Progenitor cell of endocrine pancreas (in vitro differentiated cells): ENCODE measurements at regions not wholly inside any gene's neighbourhood (a gene's known extent, or its start where the extent isn't known, plus 50 kb on each side); places are given as distances from the start of the nearest gene placed in this dataset.

Experiments
- DNase-seq: peaks from one replicate; pipeline ENCODE4 v3.0.0; 2021; ENCODE audit warnings: low spot score; ENCODE audit not compliant: unreplicated experiment
- H3K27ac Mint-ChIP-seq: 2 replicates; pipeline ENCODE4 v1.8.0; 2021; ENCODE audit warnings: mild to moderate bottlenecking, moderate library complexity, mixed read lengths
- H3K27me3 Mint-ChIP-seq: 2 replicates; pipeline ENCODE4 v1.8.0; 2021; ENCODE audit warnings: mixed read lengths
- H3K36me3 Mint-ChIP-seq: 2 replicates; pipeline ENCODE4 v1.8.0; 2022; ENCODE audit warnings: mixed read lengths; ENCODE audit not compliant: insufficient read depth
- H3K4me1 Mint-ChIP-seq: 2 replicates; pipeline ENCODE4 v1.8.0; 2021; ENCODE audit warnings: low read depth, mixed read lengths
- H3K4me3 Mint-ChIP-seq: 2 replicates; pipeline ENCODE4 v1.8.0; 2021; ENCODE audit warnings: low read depth, mild to moderate bottlenecking, moderate library complexity, mixed read lengths
- H3K9me3 Mint-ChIP-seq: 2 replicates; pipeline ENCODE4 v1.8.0; 2021; ENCODE audit warnings: low read depth, mixed read lengths
- CTCF ChIP-seq: fragments of 200-600 bp; sonication (generic); IDR thresholded peaks from one replicate; pipeline ENCODE4 v1.5.0; 2021; ENCODE audit warnings: antibody characterized with exemption, mild to moderate bottlenecking; ENCODE audit not compliant: unreplicated experiment

- Mint-ChIP-seq H3K9me3 (no peaks in the 10 kb centered on the region), H3K27ac (no peak overlapping the region), H3K4me1 (no peaks in the 10 kb centered on the region), H3K4me3 (no peak overlapping the region), H3K27me3 (no peaks in the 10 kb centered on the region), H3K36me3 (no peaks in the 10 kb centered on the region)
- no peak for TF ChIP-seq CTCF
- no peak for DNase-seq
These were observed 464.2 kb downstream of the CCDC85A start for GRCh38 chr2:56647997-56648396.

GRCh38 chr2:56648802-56649201 lies 465.0 kb downstream of the CCDC85A start:
- no peak overlapping the region for H3K27ac Mint-ChIP-seq
- no peaks in the 10 kb centered on the region for H3K36me3 Mint-ChIP-seq
- H3K9me3 Mint-ChIP-seq: no peaks in the 10 kb centered on the region
- no peak for TF ChIP-seq CTCF
- H3K27me3 Mint-ChIP-seq: no peaks in the 10 kb centered on the region
- no peaks in the 10 kb centered on the region for H3K4me1 Mint-ChIP-seq
- no peak overlapping the region for H3K4me3 Mint-ChIP-seq
- DNase-seq: no peak

GRCh38 chr2:56654936-56655335 lies 471.1 kb downstream of the CCDC85A start:
- no peak overlapping the region for H3K27ac Mint-ChIP-seq
- H3K4me1 Mint-ChIP-seq: no peaks in the 10 kb centered on the region
- H3K4me3 Mint-ChIP-seq: no peak overlapping the region

GRCh38 chr2:56656826-56657225 lies 473.0 kb downstream of the CCDC85A start:
- H3K36me3 Mint-ChIP-seq: no peaks in the 10 kb centered on the region
- no peak for TF ChIP-seq CTCF

More at GRCh38 chr2:56654936-56655335, 471.1 kb downstream of the CCDC85A start:
- Mint-ChIP-seq H3K36me3 (no peaks in the 10 kb centered on the region), H3K9me3 (peaks cover 12% of the 10 kb centered on the region), H3K27me3 (no peaks in the 10 kb centered on the region)
- DNase-seq: no peak
- TF ChIP-seq CTCF: no peak

GRCh38 chr2:56666777-56667176 lies 483.0 kb downstream of the CCDC85A start:
- Mint-ChIP-seq H3K4me3 (no peak overlapping the region), H3K9me3 (peaks cover 7% of the 10 kb centered on the region), H3K27me3 (no peaks in the 10 kb centered on the region), H3K27ac (no peak overlapping the region), H3K4me1 (no peaks in the 10 kb centered on the region), H3K36me3 (no peaks in the 10 kb centered on the region)
- TF ChIP-seq CTCF: no peak
- no peak for DNase-seq

More at GRCh38 chr2:56656826-56657225, 473.0 kb downstream of the CCDC85A start:
- peaks cover 12% of the 10 kb centered on the region for H3K9me3 Mint-ChIP-seq
- no peak overlapping the region for H3K27ac Mint-ChIP-seq
- H3K4me1 Mint-ChIP-seq: no peaks in the 10 kb centered on the region
- no peaks in the 10 kb centered on the region for H3K27me3 Mint-ChIP-seq
- H3K4me3 Mint-ChIP-seq: no peak overlapping the region
- DNase-seq: no peak
